ENCODE measurements at regions not wholly inside any gene's neighbourhood (a gene's known extent, or its start where the extent isn't known, plus 50 kb on each side); places are given as distances from the start of the nearest gene placed in this dataset.

- TF ChIP-seq KDM4A (IDR thresholded peaks at IDR 0.05; ENCODE audit: low read depth, low read length, severe bottlenecking) (no peak), NANOG (IDR thresholded peaks at IDR 0.05; ENCODE audit: insufficient read depth, low read depth, low read length, poor library complexity, severe bottlenecking) (no peak), USF2 (IDR thresholded peaks at IDR 0.05; ENCODE audit: low read length) (no peak), RFX5 (IDR thresholded peaks at IDR 0.05; ENCODE audit: borderline replicate concordance, low read depth, low read length) (no peak), EGR1 (IDR thresholded peaks at IDR 0.05; ENCODE audit: borderline replicate concordance, low read depth, low read length) (no peak), CHD1 (IDR thresholded peaks at IDR 0.05; ENCODE audit: low read depth, low read length) (no peak), SP2 (IDR thresholded peaks at IDR 0.05; ENCODE audit: low read length) (no peak), CTBP2 (IDR thresholded peaks at IDR 0.05; ENCODE audit: borderline replicate concordance, insufficient read depth, insufficient read length, low read length) (no peak), KDM1A (IDR thresholded peaks at IDR 0.05; ENCODE audit: borderline replicate concordance, low read length) (no peak), CEBPB (IDR thresholded peaks at IDR 0.05; ENCODE audit: low read depth, low read length) (no peak), MAFK (IDR thresholded peaks at IDR 0.05; ENCODE audit: low read depth, low read length) (peak; percentile 87; the same call in 1 of the 2 replicates), SIRT6 (IDR thresholded peaks at IDR 0.05; ENCODE audit: low read length) (no peak), SIX5 (IDR thresholded peaks at IDR 0.05; ENCODE audit: low read depth, low read length) (no peak), CBX5 (IDR thresholded peaks at IDR 0.05; ENCODE audit: low read depth, low read length) (no peak), EP300 (IDR thresholded peaks at IDR 0.05; ENCODE audit: borderline replicate concordance in 1 of 2, low read depth in 2 of 2, low read length in 2 of 2) (no peak), POLR2A (IDR thresholded peaks at IDR 0.05; ENCODE audit: control extremely low read depth in 1 of 2, low read depth in 2 of 2, low read length in 2 of 2) (no peak), TCF12 (IDR thresholded peaks at IDR 0.05; ENCODE audit: low read depth, low read length) (no peak), TAF7 (optimal IDR thresholded peaks at IDR 0.05; ENCODE audit: borderline replicate concordance, low read depth, low read length) (no peak)
These were observed 188.3 kb upstream of the ZNF618 start (continued) for GRCh38 chr9:113687680-113688371.
